Stimulated activated CD8-positive, alpha-beta memory T cell treated with anti-CD3 and anti-CD28 coated beads, Interleukin-15, amount 100 ng/mL, for 48 hours (primary cell): ENCODE measurements at regions not wholly inside any gene's neighbourhood (a gene's known extent, or its start where the extent isn't known, plus 50 kb on each side); places are given as distances from the start of the nearest gene placed in this dataset.
A peak's percentile ranks its signal among the peaks of the same experiment; 100 is the strongest.
"Not testable (repeated sequence)": the region's sequence is repeated elsewhere in the genome, so short reads cannot be mapped to it uniquely, and the experiment has no call there.

ENCODE experiments used
- DNase-seq, 2 donors: peaks; one replicate each; pipeline ENCODE4 v3.0.0-alpha.2; 2020; ENCODE audit warnings: low read depth in 2 of 2

DNA sequence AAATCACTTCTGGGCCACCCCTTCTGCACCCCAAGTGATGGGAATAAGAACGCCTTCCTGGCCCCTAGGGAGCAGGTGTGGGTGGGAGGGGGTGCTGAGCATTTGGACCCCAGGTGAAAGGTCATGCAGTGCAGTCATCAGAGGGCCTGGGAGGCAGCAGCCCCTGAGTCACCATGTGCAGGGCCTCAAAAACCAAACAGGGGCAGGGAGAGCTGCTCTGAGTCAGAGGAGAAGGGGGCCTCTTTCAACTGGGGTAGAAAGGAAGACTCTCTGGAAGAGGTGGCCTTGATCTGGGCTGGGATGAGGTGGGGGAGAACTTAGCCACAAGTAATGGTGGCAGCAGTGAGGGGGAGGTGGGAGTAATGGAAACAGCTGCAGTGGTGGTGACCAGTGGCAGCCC, 164.3 kb downstream of the BUB3 start:
- DNase-seq, result peak; percentile 13 to 24

DNA sequence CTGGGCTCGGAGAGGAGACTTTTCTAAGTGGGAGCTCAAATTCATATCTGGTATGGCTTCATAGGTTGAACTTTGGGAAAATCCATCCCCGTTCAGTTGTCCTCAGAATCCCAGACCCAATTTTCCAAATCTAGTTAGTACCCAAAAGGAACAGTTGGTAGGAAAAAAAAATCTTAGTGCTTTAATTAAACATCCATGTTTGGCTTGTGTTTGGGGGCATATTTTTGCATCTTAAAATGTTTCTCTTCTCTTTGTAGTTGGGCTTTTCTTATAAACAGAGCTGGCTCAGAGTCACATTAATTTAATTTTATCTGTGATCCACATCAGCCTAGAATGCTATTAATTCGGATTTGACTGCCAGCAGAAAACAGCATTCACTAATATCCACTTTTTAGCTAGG, 165.9 kb downstream of the BUB3 start:
- no peak for DNase-seq

DNA sequence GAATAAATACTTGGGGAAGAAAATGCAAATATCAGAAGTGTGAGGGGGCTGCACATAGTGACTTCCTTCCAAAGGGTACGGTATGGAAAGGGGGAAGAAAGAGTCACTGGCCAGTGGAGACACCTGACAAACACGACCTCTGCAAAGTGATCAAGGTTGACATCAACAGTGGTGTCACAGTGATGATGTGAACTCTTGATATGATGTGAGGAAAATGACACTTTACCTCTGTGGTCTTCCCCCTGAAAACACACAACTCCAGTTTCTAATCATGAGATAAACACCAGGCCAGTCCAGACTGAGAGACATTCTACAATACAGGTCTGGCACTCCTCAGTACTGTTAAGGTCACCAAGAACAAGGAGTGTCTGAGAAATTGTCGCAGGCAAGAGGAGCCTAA, 169.7 kb downstream of the BUB3 start:
- no peak for DNase-seq

DNA sequence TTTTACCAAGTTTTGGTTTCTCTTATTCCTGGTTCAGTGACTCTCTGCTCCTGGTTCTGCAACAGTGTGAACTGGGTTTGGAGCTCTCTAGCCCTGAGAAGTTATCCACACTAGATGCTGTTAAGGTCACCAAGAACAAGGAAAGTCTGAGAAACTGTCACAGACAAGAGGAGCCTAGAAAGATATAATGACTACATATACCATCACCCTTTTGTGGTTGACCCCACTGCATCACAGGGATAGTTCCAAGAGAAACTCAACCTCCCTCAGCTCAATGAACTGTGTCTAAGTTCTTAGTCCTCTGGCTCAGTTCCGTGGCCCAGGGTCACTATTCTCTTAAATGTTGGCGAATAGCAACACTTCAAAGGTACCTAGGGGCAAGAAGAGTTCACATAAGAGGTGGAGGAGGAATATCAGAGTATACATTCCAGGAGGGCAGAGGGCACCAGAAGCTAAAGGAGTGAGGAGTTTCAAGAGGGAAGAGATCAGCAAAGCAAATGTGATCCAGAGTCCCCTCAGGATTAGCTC, 171.5 kb downstream of the BUB3 start:
- no peak for DNase-seq

DNA sequence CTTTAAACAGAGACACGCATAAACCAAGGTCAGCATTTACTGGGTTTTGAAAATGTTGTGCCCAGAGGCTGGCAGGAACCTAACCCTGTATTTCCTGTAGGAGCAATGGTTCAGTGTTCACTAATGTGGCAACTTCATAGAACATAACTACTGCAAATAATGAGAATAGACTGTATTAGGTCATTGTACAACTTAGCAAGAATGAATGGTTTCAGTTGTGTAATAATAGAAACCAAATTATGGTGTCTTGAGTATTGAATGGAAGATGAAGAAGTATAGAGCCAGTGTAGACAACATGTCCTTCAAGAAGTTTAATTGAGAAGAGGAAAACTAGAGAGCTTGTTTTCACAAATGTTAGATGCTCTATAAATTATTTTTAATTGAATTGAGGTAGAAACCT, 172.5 kb downstream of the BUB3 start:
- no peak for DNase-seq

- no peak for DNase-seq
Observed at GRCh38 chr10:123327450-123327849, 173.2 kb downstream of the BUB3 start.

GRCh38 chr10:123327896-123328295, 173.7 kb downstream of the BUB3 start:
- no peak for DNase-seq

DNA sequence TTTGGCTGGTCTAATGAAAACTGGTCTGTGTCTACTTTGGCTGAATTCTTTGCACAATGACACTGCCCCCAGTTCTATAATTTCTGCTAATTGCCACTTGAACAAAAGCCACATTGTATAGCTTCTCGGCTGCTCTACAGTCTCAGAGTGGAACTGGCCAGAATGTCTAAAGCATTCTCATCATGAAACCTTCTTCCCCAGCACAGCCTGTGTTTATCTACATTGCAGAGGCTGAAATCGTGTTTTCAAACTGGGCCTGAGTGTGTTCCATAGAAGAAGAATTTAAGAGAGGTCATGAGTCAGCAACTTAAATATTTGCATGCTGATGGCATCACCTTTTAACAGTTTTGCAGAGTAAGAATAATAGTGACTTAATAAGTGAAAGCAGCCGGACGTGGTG, 177.2 kb downstream of the BUB3 start:
- no peak for DNase-seq

GRCh38 chr10:123346581-123346980, 192.4 kb downstream of the BUB3 start:
- no peak for DNase-seq

- no peak for DNase-seq
Observed at GRCh38 chr10:123348691-123349572, 194.7 kb downstream of the BUB3 start.

- DNase-seq, result no peak
Observed at GRCh38 chr10:123351715-123352114, 197.5 kb downstream of the BUB3 start.

GRCh38 chr10:123354521-123354920, 200.3 kb downstream of the BUB3 start:
- DNase-seq, result no peak

- no peak for DNase-seq
Observed at GRCh38 chr10:123355748-123356481, 201.7 kb downstream of the BUB3 start.

DNA sequence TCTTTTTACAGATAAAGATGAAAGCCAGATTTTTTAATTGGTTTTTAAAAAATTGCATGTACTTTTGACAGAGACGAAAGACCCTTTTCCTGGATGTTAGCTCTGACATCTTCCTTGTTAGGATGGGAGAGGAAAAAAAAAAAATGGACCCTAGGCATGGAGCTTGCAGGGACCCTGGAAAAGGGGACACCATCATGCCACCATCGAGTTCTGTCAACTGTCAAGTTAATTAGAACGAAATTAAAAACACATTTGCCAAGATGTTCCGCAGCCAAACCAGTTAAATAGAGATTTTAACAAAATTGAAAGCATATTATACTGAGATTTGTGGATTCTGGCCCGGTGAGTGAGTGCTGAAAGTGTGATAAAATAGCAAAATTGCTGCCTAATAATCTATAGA, 202.6 kb downstream of the BUB3 start:
- DNase-seq, result no peak

- no peak for DNase-seq
Observed at GRCh38 chr10:123357421-123357930, 203.3 kb downstream of the BUB3 start.

DNA sequence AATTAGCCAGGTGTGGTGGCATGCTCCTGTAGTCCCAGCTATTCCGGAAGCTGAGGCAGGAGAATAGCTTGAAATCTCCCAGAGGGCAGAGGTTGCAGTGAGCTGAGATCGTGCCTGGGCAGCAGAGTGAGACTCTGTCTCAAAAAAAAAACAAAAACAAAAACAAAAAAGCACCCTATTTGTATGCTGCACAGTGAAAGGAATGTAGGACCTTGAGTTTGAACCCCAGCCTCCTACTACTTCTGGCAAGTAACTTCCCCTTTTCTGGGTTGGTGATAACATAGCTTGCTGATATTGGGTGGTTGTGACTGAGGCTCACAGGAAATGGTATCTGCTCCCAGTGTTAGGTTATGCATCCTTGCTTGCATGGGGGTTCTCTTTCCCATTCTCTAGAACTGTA, 205.3 kb downstream of the BUB3 start:
- no peak for DNase-seq

DNA sequence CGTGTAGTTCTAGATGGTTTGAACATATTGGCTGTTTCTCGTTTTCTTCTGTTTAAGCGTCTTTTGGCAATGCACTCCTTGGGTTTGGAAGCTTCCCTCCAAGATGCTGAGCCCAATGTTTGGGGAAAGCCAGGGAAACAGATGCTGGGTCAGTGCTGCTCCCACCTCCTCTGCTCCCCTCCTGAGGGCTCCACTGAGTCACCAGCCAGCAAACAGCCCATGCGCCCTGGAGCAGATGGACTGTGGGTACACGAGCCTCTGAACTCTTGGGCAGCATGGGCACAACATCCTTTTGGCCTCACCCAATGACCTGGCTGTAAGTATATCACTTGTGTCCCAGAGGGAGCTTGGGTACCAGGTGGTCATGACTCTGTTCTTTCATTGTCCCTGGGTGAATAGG, 207.6 kb downstream of the BUB3 start:
- DNase-seq, result no peak

DNA sequence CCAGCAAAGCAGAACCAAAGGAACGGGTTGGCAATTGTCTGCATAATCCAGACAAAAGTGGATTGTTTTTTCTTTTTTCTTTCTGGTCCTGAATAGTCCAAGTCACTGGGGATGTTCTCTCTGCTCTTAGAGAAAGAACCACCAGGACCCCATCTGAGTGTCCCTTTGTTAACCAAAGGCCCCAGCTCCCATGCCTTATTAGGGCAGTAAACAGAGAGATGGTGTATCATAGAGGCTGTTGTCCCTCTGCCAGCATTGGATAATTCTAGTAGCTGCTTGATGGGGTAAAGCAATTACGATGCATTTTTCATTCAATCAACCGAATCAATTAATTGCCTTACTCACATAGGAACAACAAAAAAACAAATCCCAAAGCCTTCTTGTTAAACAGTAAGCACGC, 213.0 kb downstream of the BUB3 start:
- no peak for DNase-seq

DNA sequence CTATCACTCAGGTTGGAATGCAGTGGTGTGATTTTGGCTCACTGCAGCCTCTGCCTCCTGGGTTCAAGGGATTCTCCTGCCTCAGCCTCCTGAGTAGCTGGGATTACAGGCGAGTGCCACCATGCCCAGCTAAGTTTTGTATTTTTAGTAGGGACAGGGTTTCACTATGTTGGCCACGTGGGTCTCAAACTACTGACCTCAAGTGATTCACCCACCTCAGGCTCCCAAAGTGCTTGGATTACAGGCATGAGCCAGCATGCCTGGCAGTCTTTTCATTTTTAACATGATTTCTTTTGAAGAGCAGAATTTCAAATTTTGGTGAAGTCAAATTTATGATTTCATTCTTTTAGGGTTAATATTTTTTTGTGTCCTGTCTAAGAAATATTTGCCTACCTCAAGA, 217.4 kb downstream of the BUB3 start:
- DNase-seq, result not testable (repeated sequence)

DNA sequence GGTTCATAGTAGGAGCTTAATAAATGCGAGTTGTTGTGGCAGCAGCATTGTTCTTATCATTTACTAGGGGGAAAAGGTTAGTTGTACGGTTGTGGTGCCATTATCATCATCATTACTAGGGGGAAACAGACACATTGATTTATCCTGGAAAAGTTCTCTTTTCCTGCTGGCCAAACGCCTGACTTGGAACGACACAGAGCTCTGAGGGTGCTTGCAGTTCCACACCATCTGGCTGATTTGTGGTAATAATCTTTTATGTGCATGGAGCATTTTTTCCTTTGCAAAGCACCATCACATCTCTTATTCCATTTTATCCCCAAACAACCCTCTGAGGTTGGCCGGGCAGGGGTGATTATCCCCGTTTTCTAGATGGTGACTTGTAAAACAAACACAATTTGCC, 219.4 kb downstream of the BUB3 start:
- no peak for DNase-seq

- no peak for DNase-seq
Observed at GRCh38 chr10:123375097-123375496, 220.9 kb downstream of the BUB3 start.

DNA sequence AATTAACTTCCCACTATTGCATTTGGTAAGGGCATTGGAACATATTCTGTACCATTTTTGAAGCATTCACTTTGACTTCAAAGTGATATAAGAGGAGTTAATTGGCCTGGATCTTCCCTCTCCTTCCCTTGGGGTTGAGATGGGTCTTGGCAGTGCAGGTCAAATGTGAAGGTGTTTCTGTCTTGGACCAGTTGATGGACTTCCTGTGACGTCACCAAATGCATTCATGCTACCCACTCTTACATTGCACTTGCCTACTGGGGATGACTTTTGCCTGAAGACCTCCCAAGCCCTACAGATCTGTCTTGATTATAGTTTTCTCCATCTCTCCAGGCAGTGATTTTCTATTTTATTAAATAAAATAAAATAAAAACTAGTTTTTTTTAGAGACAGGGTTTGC, 221.5 kb downstream of the BUB3 start:
- no peak for DNase-seq

- DNase-seq, result no peak
Observed at GRCh38 chr10:123377883-123378282, 223.7 kb downstream of the BUB3 start.
